A673 (cell line): ENCODE measurements at regions not wholly inside any gene's neighbourhood (a gene's known extent, or its start where the extent isn't known, plus 50 kb on each side); places are given as distances from the start of the nearest gene placed in this dataset.

ENCODE experiments used
- BruUV-seq: library from RNA; stranded (reverse); fragments of 400-500 nt; replicated peaks from 2 replicates; lab custom pipeline; 2021; lab: Mats Ljungman, UMichigan
- CTCF ChIA-PET: fragments of 300-600 bp; sonication (Branson Sonifier 250); formaldehyde crosslinking; loops from one replicate; lab custom pipeline; 2022; ENCODE audit warnings: antibody characterized with exemption; lab: Charles Lee
- POLR2A ChIA-PET: fragments of 300-600 bp; sonication (Branson Sonifier 250); formaldehyde crosslinking; loops from one replicate; lab custom pipeline; 2022; ENCODE audit warnings: antibody characterized with exemption; ENCODE audit not compliant: low non-redundant PET; lab: Charles Lee
- DNase-seq: peaks from one replicate; pipeline ENCODE4 v3.0.0-alpha.2; 2015; ENCODE audit warnings: low spot score
- H3K27ac ChIP-seq: fragments of 200-600 bp; sonication (generic); 2 replicates; pipeline ENCODE4 v1.5.1; 2016; ENCODE audit warnings: mixed run types, low read depth, mild to moderate bottlenecking, mixed read lengths, antibody characterized with exemption, low read length; ENCODE audit not compliant: poor library complexity, severe bottlenecking
- H3K27me3 ChIP-seq: fragments of 200-600 bp; sonication (generic); replicated peaks from 2 replicates; pipeline ENCODE4 v1.6.1; 2017; ENCODE audit warnings: mixed run types, low read depth, mild to moderate bottlenecking, mixed read lengths, antibody characterized with exemption, low read length; ENCODE audit not compliant: insufficient read depth, poor library complexity
- H3K36me3 ChIP-seq: fragments of 200-600 bp; sonication (generic); 2 replicates; pipeline ENCODE4 v1.6.1; 2016; ENCODE audit warnings: mixed run types, mild to moderate bottlenecking, mixed read lengths, antibody characterized with exemption, low read length; ENCODE audit not compliant: insufficient read depth, poor library complexity, severe bottlenecking
- H3K4me1 ChIP-seq: fragments of 200-600 bp; sonication (generic); 2 replicates; pipeline ENCODE4 v1.6.1; 2017; ENCODE audit warnings: mixed run types, mild to moderate bottlenecking, mixed read lengths, antibody characterized with exemption, low read length; ENCODE audit not compliant: insufficient read depth, poor library complexity, severe bottlenecking
- H3K4me3 ChIP-seq: fragments of 200-600 bp; sonication (generic); 2 replicates; pipeline ENCODE4 v1.5.1; 2016; ENCODE audit warnings: low read depth, mixed run types, mild to moderate bottlenecking, mixed read lengths, low read length; ENCODE audit not compliant: poor library complexity, severe bottlenecking
- H3K9me3 ChIP-seq: fragments of 200-600 bp; sonication (generic); 2 replicates; pipeline ENCODE4 v1.6.1; 2016; ENCODE audit warnings: mixed run types, low read depth, mild to moderate bottlenecking, mixed read lengths, antibody characterized with exemption, low read length; ENCODE audit not compliant: poor library complexity, severe bottlenecking
- CTCF ChIP-seq: fragments of 300-800, 200-600 bp; sonication (generic); conservative IDR thresholded peaks from 2 replicates; pipeline ENCODE4 v1.5.1; 2017; ENCODE audit warnings: low read depth, mild to moderate bottlenecking, antibody characterized with exemption, low read length, moderate library complexity, mixed read lengths
- EZH2 ChIP-seq: fragments of 200-600 bp; sonication (generic); IDR thresholded peaks from 2 replicates; pipeline ENCODE4 v1.6.1; 2017; ENCODE audit warnings: borderline replicate concordance, low read depth, mild to moderate bottlenecking, mixed read lengths, antibody characterized with exemption, low read length; ENCODE audit not compliant: poor library complexity, severe bottlenecking
- intact Hi-C: fragments of 100-400 bp; cut with micrococcal nuclease; formaldehyde crosslinking; loops from one replicate; pipeline ENCODE4 v1.10.0; 2022; ENCODE audit not compliant: unreplicated experiment

GRCh38 chr4:3700223-3700622, 66.0 kb upstream of the ADRA2C start:
- Histone ChIP-seq H3K4me1 (no peaks in the 10 kb centered on the region), H3K27ac (no peak overlapping the region), H3K27me3 (peaks cover 18% of the 10 kb centered on the region), H3K4me3 (no peak overlapping the region), H3K9me3 (peaks cover 15% of the 10 kb centered on the region), H3K36me3 (no peaks in the 10 kb centered on the region)
- BruUV-seq, result no TSS peak
- no peak for DNase-seq
- intact Hi-C loops, result no loop called here
- CTCF ChIA-PET, result no interaction called here
- POLR2A ChIA-PET, result no interaction called here
- TF ChIP-seq CTCF (no peak), EZH2 (no peak)

GRCh38 chr4:3699678-3700077, 66.5 kb upstream of the ADRA2C start:
- CTCF ChIA-PET, result no interaction called here

GRCh38 chr4:3699261-3699660, 66.9 kb upstream of the ADRA2C start:
- Histone ChIP-seq H3K4me3 (no peak overlapping the region), H3K27me3 (peaks cover 20% of the 10 kb centered on the region), H3K4me1 (no peaks in the 10 kb centered on the region), H3K27ac (no peak overlapping the region), H3K9me3 (peaks cover 15% of the 10 kb centered on the region), H3K36me3 (no peaks in the 10 kb centered on the region)
- intact Hi-C loops, result no loop called here
- BruUV-seq, result no TSS peak
- TF ChIP-seq EZH2, result no peak
- TF ChIP-seq CTCF, result no peak
- CTCF ChIA-PET, result no interaction called here
- POLR2A ChIA-PET, result no interaction called here
- no peak for DNase-seq

More at GRCh38 chr4:3699678-3700077, 66.5 kb upstream of the ADRA2C start:
- POLR2A ChIA-PET, result no interaction called here
- Histone ChIP-seq H3K36me3 (no peaks in the 10 kb centered on the region), H3K27me3 (peaks cover 21% of the 10 kb centered on the region), H3K9me3 (peaks cover 15% of the 10 kb centered on the region), H3K27ac (no peak overlapping the region), H3K4me1 (no peaks in the 10 kb centered on the region), H3K4me3 (no peak overlapping the region)
- intact Hi-C loops, result no loop called here
- TF ChIP-seq CTCF (no peak), EZH2 (no peak)
- no peak for DNase-seq
- no TSS peak for BruUV-seq
